ENCODE measurements at regions not wholly inside any gene's neighbourhood (a gene's known extent, or its start where the extent isn't known, plus 50 kb on each side); places are given as distances from the start of the nearest gene placed in this dataset.

GRCh38 chr2:79210274-79210917 lies 50.8 kb upstream of the REG3A start:
- TF ChIP-seq Cebpa-rat (IDR thresholded peaks at IDR 0.05): no peak

More at GRCh38 chr2:79210274-79210917, 50.8 kb upstream of the REG3A start:
- no peaks in the 10 kb centered on the region for H3K36me3 ChIP-seq
- H4K20me1 ChIP-seq: no peaks in the 10 kb centered on the region
- H3K4me1 ChIP-seq: no peaks in the 10 kb centered on the region
- no peak overlapping the region for H3K27ac ChIP-seq
- no peak overlapping the region for H3K4me2 ChIP-seq
- no peaks in the 10 kb centered on the region for H3K9me3 ChIP-seq
- no peak overlapping the region for H3K9ac ChIP-seq
- no peak overlapping the region for H3K4me3 ChIP-seq
- H3K27me3 ChIP-seq: no peaks in the 10 kb centered on the region

Data from BLaER1 (cell line).